ENCODE measurements at regions not wholly inside any gene's neighbourhood (a gene's known extent, or its start where the extent isn't known, plus 50 kb on each side); places are given as distances from the start of the nearest gene placed in this dataset.

DNA sequence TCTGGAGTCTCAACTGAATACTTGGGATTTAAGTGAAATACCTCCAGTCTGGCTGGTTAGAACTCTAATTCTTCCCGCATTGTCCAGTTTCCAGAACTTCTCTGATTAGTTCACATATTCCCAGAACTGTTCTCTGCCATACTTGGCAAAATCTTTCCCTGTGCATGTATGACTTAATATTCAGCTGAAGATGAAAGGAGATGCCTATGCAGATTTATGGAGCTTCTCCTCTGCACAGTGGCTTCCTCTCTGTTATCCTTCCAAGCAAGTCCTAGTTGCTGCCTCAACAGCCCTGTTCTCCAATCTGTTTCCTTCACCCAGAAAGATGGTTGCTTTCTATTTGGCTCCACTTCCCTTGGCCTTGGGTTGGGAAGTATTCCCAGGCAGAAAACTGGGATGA is 155.4 kb upstream of the GATA6 start:
- Histone ChIP-seq H3K9me3 (replicated peaks; ENCODE audit: control insufficient read depth, insufficient read depth, low read length) (no peaks in the 10 kb centered on the region), H3K27me3 (ENCODE audit: control insufficient read depth in 2 of 2, insufficient read depth in 2 of 2, low read length in 2 of 2) (peaks cover 0 to 2% of the 10 kb centered on the region in 2 experiments), H3K9me1 (replicated peaks; ENCODE audit: control insufficient read depth, extremely low read depth, insufficient read depth, low read length) (no peaks in the 10 kb centered on the region), H3K4me3 (replicated peaks in 1 of 3; ENCODE audit: insufficient read depth in 1 of 3, low read depth in 1 of 3, low read length in 3 of 3) (no peak overlapping the region), H3K4me2 (ENCODE audit: insufficient read depth, low read length) (no peak overlapping the region), H3K27ac (ENCODE audit: insufficient read depth, low read depth, low read length) (no peak overlapping the region), H3K36me3 (ENCODE audit: control insufficient read depth in 2 of 2, extremely low read depth in 1 of 2, insufficient read depth in 2 of 2, low read length in 2 of 2) (no peaks in the 10 kb centered on the region), H3K9ac (replicated peaks; ENCODE audit: extremely low read depth, insufficient read depth, low read length) (no peak overlapping the region), H3K79me2 (ENCODE audit: control insufficient read depth, insufficient read depth, low read length) (no peaks in the 10 kb centered on the region), H3K4me1 (ENCODE audit: control insufficient read depth, extremely low read depth, insufficient read depth, low read length) (no peaks in the 10 kb centered on the region), H4K20me1 (replicated peaks; ENCODE audit: control insufficient read depth, extremely low read depth, insufficient read depth, low read length) (no peaks in the 10 kb centered on the region), H2AFZ (ENCODE audit: low read depth, low read length) (no peak overlapping the region)
- dilution Hi-C loops (cut with MboI; ENCODE audit: extremely low pct_ligation_motif_present, low sequenced_read_pairs) (no loop called here), intact Hi-C loops (cut with micrococcal nuclease) (no loop called here)
- TF ChIP-seq, protein P1, sequence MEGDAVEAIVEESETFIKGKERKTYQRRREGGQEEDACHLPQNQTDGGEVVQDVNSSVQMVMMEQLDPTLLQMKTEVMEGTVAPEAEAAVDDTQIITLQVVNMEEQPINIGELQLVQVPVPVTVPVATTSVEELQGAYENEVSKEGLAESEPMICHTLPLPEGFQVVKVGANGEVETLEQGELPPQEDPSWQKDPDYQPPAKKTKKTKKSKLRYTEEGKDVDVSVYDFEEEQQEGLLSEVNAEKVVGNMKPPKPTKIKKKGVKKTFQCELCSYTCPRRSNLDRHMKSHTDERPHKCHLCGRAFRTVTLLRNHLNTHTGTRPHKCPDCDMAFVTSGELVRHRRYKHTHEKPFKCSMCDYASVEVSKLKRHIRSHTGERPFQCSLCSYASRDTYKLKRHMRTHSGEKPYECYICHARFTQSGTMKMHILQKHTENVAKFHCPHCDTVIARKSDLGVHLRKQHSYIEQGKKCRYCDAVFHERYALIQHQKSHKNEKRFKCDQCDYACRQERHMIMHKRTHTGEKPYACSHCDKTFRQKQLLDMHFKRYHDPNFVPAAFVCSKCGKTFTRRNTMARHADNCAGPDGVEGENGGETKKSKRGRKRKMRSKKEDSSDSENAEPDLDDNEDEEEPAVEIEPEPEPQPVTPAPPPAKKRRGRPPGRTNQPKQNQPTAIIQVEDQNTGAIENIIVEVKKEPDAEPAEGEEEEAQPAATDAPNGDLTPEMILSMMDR (IDR thresholded peaks at IDR 0.05; ENCODE audit: extremely low read depth in 1 of 2, insufficient read depth in 1 of 2, low read depth in 1 of 2, low read length in 2 of 2), result no peak
- no peak for TF ChIP-seq POLR2AphosphoS5 (IDR thresholded peaks at IDR 0.05; ENCODE audit: insufficient read depth, low read depth, low read length)
- no peak for TF ChIP-seq EZH2 (IDR thresholded peaks at IDR 0.05; ENCODE audit: borderline replicate concordance, low read depth, low read length, severe bottlenecking)
- TF ChIP-seq JUN (IDR thresholded peaks at IDR 0.05; ENCODE audit: borderline replicate concordance, insufficient read depth, insufficient read length, low read depth), result no peak
- no peak for TF ChIP-seq MYC (IDR thresholded peaks at IDR 0.05; ENCODE audit: low read depth, low read length)
- no TSS peak for BruUV-seq (replicated peaks)
- ChIA-PET CTCF (interaction anchor here (1.4 to 1.7 kb wide), 2 partner anchors 16 to 785 kb away, joined by 3 to 7 read pairs; no protein-coding TSS in a partner anchor), POLR2A (no interaction called here)
- FAIRE-seq (no peak), DNase-seq (ENCODE audit: low read depth, low spot score) (no peak)

DNA sequence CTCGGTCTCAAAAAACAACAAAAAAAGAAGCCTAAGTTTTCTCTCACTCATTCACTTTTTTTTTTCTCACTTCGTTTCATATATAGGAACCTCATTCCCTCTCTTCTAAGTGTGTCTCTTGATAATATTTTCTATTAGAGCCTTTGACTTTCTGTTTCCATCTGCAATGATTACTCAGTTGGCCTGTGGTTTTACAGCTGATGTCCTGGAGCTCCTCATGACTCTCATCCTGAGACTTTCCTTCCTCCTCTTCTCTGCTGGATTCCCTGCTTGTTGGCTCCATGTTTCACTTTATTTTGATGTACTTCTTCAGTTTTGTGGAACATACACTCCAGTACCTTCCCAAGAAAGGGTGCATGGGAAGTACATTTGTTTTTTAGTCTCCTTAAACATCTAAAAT is 154.2 kb upstream of the GATA6 start:
- no TSS peak for BruUV-seq (replicated peaks)
- FAIRE-seq (no peak), DNase-seq (ENCODE audit: low read depth, low spot score) (no peak)
- POLR2A ChIA-PET, result no interaction called here
- TF ChIP-seq POLR2A (IDR thresholded peaks at IDR 0.05; ENCODE audit: low read depth, low read length) (no peak), POLR2AphosphoS5 (IDR thresholded peaks at IDR 0.05; ENCODE audit: insufficient read depth, low read depth, low read length) (no peak), GATA2 (IDR thresholded peaks at IDR 0.05; ENCODE audit: insufficient read depth, insufficient read length, low read depth, low read length) (no peak), JUN (IDR thresholded peaks at IDR 0.05; ENCODE audit: borderline replicate concordance, insufficient read depth, insufficient read length, low read depth) (no peak), FOS (IDR thresholded peaks at IDR 0.05; ENCODE audit: borderline replicate concordance, insufficient read depth, low read length) (no peak), MYC (IDR thresholded peaks at IDR 0.05; ENCODE audit: low read depth, low read length) (no peak), EZH2 (IDR thresholded peaks at IDR 0.05; ENCODE audit: borderline replicate concordance, low read depth, low read length, severe bottlenecking) (no peak)
- TF ChIP-seq, protein P2, sequence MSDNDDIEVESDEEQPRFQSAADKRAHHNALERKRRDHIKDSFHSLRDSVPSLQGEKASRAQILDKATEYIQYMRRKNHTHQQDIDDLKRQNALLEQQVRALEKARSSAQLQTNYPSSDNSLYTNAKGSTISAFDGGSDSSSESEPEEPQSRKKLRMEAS (IDR thresholded peaks at IDR 0.05; ENCODE audit: insufficient read depth, insufficient read length), result no peak
- TF ChIP-seq, protein P1 (IDR thresholded peaks at IDR 0.05; ENCODE audit: extremely low read depth in 1 of 2, insufficient read depth in 1 of 2, low read depth in 1 of 2, low read length in 2 of 2), result no peak
- H4K20me1 ChIP-seq (replicated peaks; ENCODE audit: control insufficient read depth, extremely low read depth, insufficient read depth, low read length), result no peaks in the 10 kb centered on the region
- no peak overlapping the region for H3K9ac ChIP-seq (replicated peaks; ENCODE audit: extremely low read depth, insufficient read depth, low read length)
- H3K27ac ChIP-seq (ENCODE audit: insufficient read depth, low read depth, low read length), result no peak overlapping the region
- no peak overlapping the region for H3K4me2 ChIP-seq (ENCODE audit: insufficient read depth, low read length)
- dilution Hi-C loops (cut with MboI; ENCODE audit: extremely low pct_ligation_motif_present, low sequenced_read_pairs) (no loop called here), intact Hi-C loops (cut with micrococcal nuclease) (no loop called here)
- peaks cover 0 to 2% of the 10 kb centered on the region in 2 experiments for H3K27me3 ChIP-seq (ENCODE audit: control insufficient read depth in 2 of 2, insufficient read depth in 2 of 2, low read length in 2 of 2)
- H3K9me3 ChIP-seq (replicated peaks; ENCODE audit: control insufficient read depth, insufficient read depth, low read length), result no peaks in the 10 kb centered on the region
- H2AFZ ChIP-seq (ENCODE audit: low read depth, low read length), result no peak overlapping the region
- H3K36me3 ChIP-seq (ENCODE audit: control insufficient read depth in 2 of 2, extremely low read depth in 1 of 2, insufficient read depth in 2 of 2, low read length in 2 of 2), result no peaks in the 10 kb centered on the region
- no peaks in the 10 kb centered on the region for H3K79me2 ChIP-seq (ENCODE audit: control insufficient read depth, insufficient read depth, low read length)
- no peak overlapping the region for H3K4me3 ChIP-seq (replicated peaks in 1 of 3; ENCODE audit: insufficient read depth in 1 of 3, low read depth in 1 of 3, low read length in 3 of 3)
- H3K9me1 ChIP-seq (replicated peaks; ENCODE audit: control insufficient read depth, extremely low read depth, insufficient read depth, low read length), result no peaks in the 10 kb centered on the region
- H3K4me1 ChIP-seq (ENCODE audit: control insufficient read depth, extremely low read depth, insufficient read depth, low read length), result no peaks in the 10 kb centered on the region
- CTCF ChIA-PET, result interaction anchor here (1.7 kb wide), 1 partner anchor 17 kb away, joined by 7 read pairs; no protein-coding TSS in a partner anchor

Measured in endothelial cell of umbilical vein (primary cell).